NCI-H2107 treated with DMSO at 0.1 percent for 48 hours (cell line): ENCODE measurements at regions not wholly inside any gene's neighbourhood (a gene's known extent, or its start where the extent isn't known, plus 50 kb on each side); places are given as distances from the start of the nearest gene placed in this dataset.

Experiments used
- DNase-seq: peaks from one replicate; lab custom pipeline; 2025; ENCODE audit not compliant: unreplicated experiment; lab: John Stamatoyannopoulos, UW

GRCh38 chr9:89721176-89721700, 116.4 kb downstream of the GADD45G start:
- DNase-seq, result no peak

- no peak for DNase-seq
Observed at GRCh38 chr9:89721971-89722530, 117.2 kb downstream of the GADD45G start.

- DNase-seq, result no peak
Observed at GRCh38 chr9:89722712-89723111, 117.9 kb downstream of the GADD45G start.

- DNase-seq, result no peak
Observed at GRCh38 chr9:89723469-89724100, 118.8 kb downstream of the GADD45G start.

GRCh38 chr9:89724659-89725058, 119.8 kb downstream of the GADD45G start:
- no peak for DNase-seq

- DNase-seq, result no peak
Observed at GRCh38 chr9:89725271-89725670, 120.5 kb downstream of the GADD45G start.

- DNase-seq, result no peak
Observed at GRCh38 chr9:89729954-89730530, 125.2 kb downstream of the GADD45G start.

- DNase-seq, result no peak
Observed at GRCh38 chr9:89730715-89731114, 125.9 kb downstream of the GADD45G start.

- DNase-seq, result no peak
Observed at GRCh38 chr9:89731262-89732182, 126.7 kb downstream of the GADD45G start.

- no peak for DNase-seq
Observed at GRCh38 chr9:89732295-89732938, 127.6 kb downstream of the GADD45G start.

GRCh38 chr9:89732939-89733324, 128.1 kb downstream of the GADD45G start:
- no peak for DNase-seq

GRCh38 chr9:89734600-89735041, 129.8 kb downstream of the GADD45G start:
- DNase-seq, result no peak

GRCh38 chr9:89738137-89738932, 133.5 kb downstream of the GADD45G start:
- DNase-seq, result no peak

GRCh38 chr9:89739511-89739910, 134.7 kb downstream of the GADD45G start:
- DNase-seq, result no peak

GRCh38 chr9:89739916-89740315, 135.1 kb downstream of the GADD45G start:
- no peak for DNase-seq

GRCh38 chr9:89740722-89741121, 135.9 kb downstream of the GADD45G start:
- no peak for DNase-seq

GRCh38 chr9:89742660-89743059, 137.8 kb downstream of the GADD45G start:
- DNase-seq, result no peak

- DNase-seq, result no peak
Observed at GRCh38 chr9:89743216-89743572, 138.4 kb downstream of the GADD45G start.

GRCh38 chr9:89743573-89744254, 138.9 kb downstream of the GADD45G start:
- DNase-seq, result peak; percentile 47

GRCh38 chr9:89744255-89744648, 139.4 kb downstream of the GADD45G start:
- no peak for DNase-seq
